H1 (cell line): ENCODE measurements at regions not wholly inside any gene's neighbourhood (a gene's known extent, or its start where the extent isn't known, plus 50 kb on each side); places are given as distances from the start of the nearest gene placed in this dataset.

Experiments
- CTCF ChIA-PET: fragments of 300-600 bp; sonication (Branson Sonifier 250); formaldehyde crosslinking; loops from one replicate; lab custom pipeline; 2021; ENCODE audit not compliant: partially characterized antibody; lab: Charles Lee
- POLR2A ChIA-PET: fragments of 300-600 bp; sonication (Branson Sonifier 250); formaldehyde crosslinking; loops from one replicate; lab custom pipeline; 2021; ENCODE audit warnings: inconsistent platforms; ENCODE audit not compliant: partially characterized antibody; lab: Charles Lee
- DNase-seq, 2 experiments: peaks; one replicate each; pipeline versions ENCODE4 v3.0.0 to v3.0.0-alpha.2; 2010 to 2022; ENCODE audit warnings: low spot score in 2 of 2, low read depth in 1 of 2, mixed read lengths in 1 of 2
- FAIRE-seq: peaks from 2 replicates; lab custom pipeline; 2011; peaks lifted over from hg19 to GRCh38; lab: Jason Lieb, UNC
- H2AFZ ChIP-seq: 2 replicates; pipeline ENCODE4 v1.8.1; 2012; ENCODE audit warnings: low read length, inconsistent platforms
- H2AK5ac ChIP-seq: 2 replicates; pipeline ENCODE4 v1.6.1; 2013; ENCODE audit warnings: low read depth, low read length
- H2BK120ac ChIP-seq: replicated peaks from 2 replicates; pipeline ENCODE3; 2013; ENCODE audit warnings: low read depth, low read length, inconsistent platforms
- H2BK12ac ChIP-seq: 2 replicates; pipeline ENCODE4 v1.6.1; 2013; ENCODE audit warnings: low read depth, low read length
- H2BK15ac ChIP-seq: 2 replicates; pipeline ENCODE4 v1.6.1; 2013; ENCODE audit warnings: low read length
- H2BK20ac ChIP-seq: 2 replicates; pipeline ENCODE4 v1.6.1; 2013; ENCODE audit warnings: low read length
- H2BK5ac ChIP-seq: 2 replicates; pipeline ENCODE4 v1.6.1; 2013; ENCODE audit warnings: low read depth, low read length
- H3K14ac ChIP-seq: 2 replicates; pipeline ENCODE4 v1.6.1; 2013; ENCODE audit warnings: inconsistent platforms; ENCODE audit not compliant: insufficient read length
- H3K18ac ChIP-seq: 2 replicates; pipeline ENCODE4 v1.6.1; 2013; ENCODE audit warnings: low read length; ENCODE audit errors: extremely low read depth
- H3K23ac ChIP-seq: 2 replicates; pipeline ENCODE4 v1.6.1; 2013; ENCODE audit warnings: inconsistent platforms; ENCODE audit not compliant: insufficient read length
- H3K23me2 ChIP-seq: 2 replicates; pipeline ENCODE4 v1.6.1; 2013; ENCODE audit warnings: low read depth, low read length
- H3K27ac ChIP-seq: 2 replicates; pipeline ENCODE4 v1.6.1; 2011; ENCODE audit warnings: low read depth, low read length, inconsistent platforms
- H3K27me3 ChIP-seq, 4 experiments: replicated peaks in 1 of 4; 1 replicate in 1 of 4; 2 replicates in 3 of 4; pipeline versions ENCODE4 v1.6.1 to v1.8.1; 2011 to 2013; ENCODE audit warnings: low read length in 3 of 4, mild to moderate bottlenecking in 3 of 4, inconsistent platforms in 2 of 4, mixed read lengths in 2 of 4, moderate library complexity in 1 of 4; ENCODE audit not compliant: control insufficient read depth in 3 of 4, insufficient read depth in 3 of 4; ENCODE audit errors: extremely low read depth in 1 of 4
- H3K36me3 ChIP-seq, 4 experiments: 2 replicates each; pipeline versions ENCODE4 v1.6.1 to v1.8.1; 2011 to 2013; ENCODE audit warnings: mild to moderate bottlenecking in 4 of 4, low read length in 3 of 4, moderate library complexity in 2 of 4, control low read depth in 1 of 4, inconsistent platforms in 1 of 4; ENCODE audit not compliant: insufficient read depth in 4 of 4, control insufficient read depth in 2 of 4
- H3K4ac ChIP-seq: replicated peaks from 2 replicates; pipeline ENCODE3; 2013; ENCODE audit warnings: low read length, low read depth, mixed read lengths, inconsistent platforms; ENCODE audit not compliant: insufficient read length
- H3K4me1 ChIP-seq, 4 experiments: replicated peaks in 1 of 4; 1 replicate in 1 of 4; 2 replicates in 3 of 4; pipeline versions ENCODE4 v1.6.1 to v1.8.1; 2011 to 2013; ENCODE audit warnings: low read length in 3 of 4, inconsistent platforms in 2 of 4, mixed read lengths in 1 of 4; ENCODE audit not compliant: insufficient read depth in 4 of 4, control insufficient read depth in 3 of 4
- H3K4me2 ChIP-seq, 2 experiments: 2 replicates each; pipeline versions ENCODE4 v1.6.1 to v1.8.1; 2011 to 2013; ENCODE audit warnings: low read depth in 2 of 2, low read length in 2 of 2, control low read depth in 1 of 2, inconsistent platforms in 1 of 2, mild to moderate bottlenecking in 1 of 2; ENCODE audit not compliant: insufficient read depth in 1 of 2
- H3K4me3 ChIP-seq, 4 experiments: fragments of 200-600, 300-600 bp in 1 of 4; sonication (generic), shearing (Covaris generic), sonication (Bioruptor Twin) in 1 of 4; 2 replicates each; pipeline versions ENCODE4 v1.5.1 to v1.8.1; 2011 to 2016; ENCODE audit warnings: low read length in 4 of 4, low read depth in 3 of 4, control low read depth in 2 of 4, inconsistent platforms in 2 of 4, mild to moderate bottlenecking in 2 of 4, mixed read lengths in 1 of 4, moderate library complexity in 1 of 4; ENCODE audit not compliant: insufficient read depth in 2 of 4; ENCODE audit errors: extremely low read depth in 1 of 4
- H3K56ac ChIP-seq: replicated peaks from 2 replicates; pipeline ENCODE3; 2013; ENCODE audit warnings: low read depth, mild to moderate bottlenecking, mixed read lengths, low read length, inconsistent platforms; ENCODE audit not compliant: insufficient read length
- H3K79me1 ChIP-seq: 2 replicates; pipeline ENCODE4 v1.6.1; 2013; ENCODE audit warnings: low read depth, low read length, control low read depth
- H3K79me2 ChIP-seq, 2 experiments: 2 replicates each; pipeline versions ENCODE4 v1.6.1 to v1.8.1; 2012 to 2013; ENCODE audit warnings: low read length in 2 of 2, mild to moderate bottlenecking in 2 of 2, inconsistent platforms in 1 of 2; ENCODE audit not compliant: insufficient read depth in 2 of 2, control insufficient read depth in 1 of 2
- H3K9ac ChIP-seq, 4 experiments: replicated peaks in 1 of 4; 1 replicate in 1 of 4; 2 replicates in 3 of 4; pipeline versions ENCODE4 v1.6.1 to v1.8.1; 2011 to 2013; ENCODE audit warnings: low read depth in 3 of 4, low read length in 3 of 4, control low read depth in 2 of 4, mild to moderate bottlenecking in 2 of 4, moderate library complexity in 2 of 4, inconsistent platforms in 1 of 4; ENCODE audit errors: extremely low read depth in 1 of 4
- H3K9me3 ChIP-seq, 2 experiments: 2 replicates each; pipeline versions ENCODE4 v1.6.1 to v1.8.1; 2012 to 2013; ENCODE audit warnings: mild to moderate bottlenecking in 2 of 2, moderate library complexity in 2 of 2, control low read depth in 1 of 2, inconsistent platforms in 1 of 2, low read depth in 1 of 2, low read length in 1 of 2, mixed read lengths in 1 of 2; ENCODE audit not compliant: insufficient read depth in 2 of 2
- H4K20me1 ChIP-seq, 2 experiments: replicated peaks in 1 of 2; 2 replicates each; pipeline versions ENCODE3 to v1.8.1; 2011 to 2013; ENCODE audit warnings: inconsistent platforms in 2 of 2, low read length in 2 of 2, mild to moderate bottlenecking in 1 of 2; ENCODE audit not compliant: insufficient read depth in 2 of 2, control insufficient read depth in 1 of 2
- H4K5ac ChIP-seq: 2 replicates; pipeline ENCODE4 v1.6.1; 2013; ENCODE audit warnings: low read length, low read depth, mixed read lengths, inconsistent platforms; ENCODE audit not compliant: insufficient read length
- H4K8ac ChIP-seq: 2 replicates; pipeline ENCODE4 v1.8.0; 2013; ENCODE audit warnings: mild to moderate bottlenecking, moderate library complexity, low read length, inconsistent platforms; ENCODE audit not compliant: insufficient read depth; ENCODE audit errors: extremely low read depth
- H4K91ac ChIP-seq: replicated peaks from 2 replicates; pipeline ENCODE3; 2013; ENCODE audit warnings: low read length, mixed read lengths, inconsistent platforms; ENCODE audit not compliant: insufficient read length
- CBX5 ChIP-seq: fragments of 300-800, 300-1000 bp; sonication (generic); IDR thresholded peaks from 2 replicates; pipeline ENCODE4 v1.7.1; 2016; ENCODE audit warnings: antibody characterized with exemption, low read length, low read depth
- CHD2 ChIP-seq: IDR thresholded peaks from 2 replicates; pipeline ENCODE4 v1.6.1; 2012; ENCODE audit warnings: low read length, improper control_type of control experiment
- EGR1 ChIP-seq: IDR thresholded peaks from 2 replicates; pipeline ENCODE4 v1.6.1; 2011; ENCODE audit warnings: low read depth, low read length, borderline replicate concordance
- HDAC2 ChIP-seq, 2 experiments: fragments of 300-600 bp in 1 of 2; sonication (generic) in 1 of 2; IDR thresholded peaks; 2 replicates each; pipeline ENCODE4 v1.6.1; 2011 to 2012; ENCODE audit warnings: low read depth in 2 of 2, low read length in 2 of 2, mild to moderate bottlenecking in 2 of 2, moderate library complexity in 2 of 2, borderline replicate concordance in 1 of 2, inconsistent platforms in 1 of 2
- POLR2AphosphoS5 ChIP-seq: IDR thresholded peaks from 2 replicates; pipeline ENCODE4 v1.6.1; 2011; ENCODE audit warnings: low read depth, low read length
- RBBP5 ChIP-seq: IDR thresholded peaks from 2 replicates; pipeline ENCODE4 v1.7.1; 2012; ENCODE audit warnings: low read depth, mild to moderate bottlenecking, inconsistent platforms, low read length, moderate library complexity, borderline replicate concordance
- RFX5 ChIP-seq: IDR thresholded peaks from 2 replicates; pipeline ENCODE4 v1.6.1; 2011; ENCODE audit warnings: low read depth, low read length, improper control_type of control experiment, borderline replicate concordance
- SAP30 ChIP-seq: fragments of 300-600 bp; sonication (generic); IDR thresholded peaks from 2 replicates; pipeline ENCODE4 v1.7.1; 2012; ENCODE audit warnings: low read length, moderate library complexity, mild to moderate bottlenecking, inconsistent platforms; ENCODE audit not compliant: insufficient read depth, insufficient replicate concordance
- TAF1 ChIP-seq: IDR thresholded peaks from 2 replicates; pipeline ENCODE4 v1.6.1; 2011; ENCODE audit warnings: mild to moderate bottlenecking, low read depth, low read length
- TAF7 ChIP-seq: optimal IDR thresholded peaks from 2 replicates; pipeline ENCODE3; 2011; ENCODE audit warnings: low read depth, mild to moderate bottlenecking, inconsistent platforms, low read length, moderate library complexity, borderline replicate concordance
- ZNF274 ChIP-seq: IDR thresholded peaks from 2 replicates; pipeline ENCODE4 v1.7.0; 2012; ENCODE audit warnings: low read length, borderline replicate concordance; ENCODE audit errors: extremely low read depth
- WGBS, 2 experiments: shearing (Covaris generic) in 1 of 2; methylation state at CpG; one replicate each; pipeline versions ENCODE4 v1.1.6 to v1.1.7; 2013 to 2015; ENCODE audit warnings: low lambda C conversion rate in 2 of 2, mixed read lengths in 2 of 2, inconsistent platforms in 1 of 2, low coverage in 1 of 2, missing lambda C conversion rate in 1 of 2; ENCODE audit not compliant: insufficient replicate concordance in 2 of 2, insufficient coverage in 1 of 2, insufficient read length in 1 of 2; ENCODE audit errors: extremely low coverage in 1 of 2, missing lambda C conversion rate in 1 of 2; 5-methylcytosine and 5-hydroxymethylcytosine counted together
- TF ChIP-seq, protein P1 (sequence below), 3 experiments: IDR thresholded peaks; 1 replicate in 2 of 3; 2 replicates in 1 of 3; pipeline versions ENCODE4 v1.5.1 to v1.6.1; 2011; ENCODE audit warnings: low read length in 3 of 3, mild to moderate bottlenecking in 3 of 3, inconsistent platforms in 2 of 3, low read depth in 1 of 3, moderate library complexity in 1 of 3; ENCODE audit not compliant: insufficient read depth in 1 of 3; ENCODE audit errors: control extremely low read depth in 1 of 3

DNA sequence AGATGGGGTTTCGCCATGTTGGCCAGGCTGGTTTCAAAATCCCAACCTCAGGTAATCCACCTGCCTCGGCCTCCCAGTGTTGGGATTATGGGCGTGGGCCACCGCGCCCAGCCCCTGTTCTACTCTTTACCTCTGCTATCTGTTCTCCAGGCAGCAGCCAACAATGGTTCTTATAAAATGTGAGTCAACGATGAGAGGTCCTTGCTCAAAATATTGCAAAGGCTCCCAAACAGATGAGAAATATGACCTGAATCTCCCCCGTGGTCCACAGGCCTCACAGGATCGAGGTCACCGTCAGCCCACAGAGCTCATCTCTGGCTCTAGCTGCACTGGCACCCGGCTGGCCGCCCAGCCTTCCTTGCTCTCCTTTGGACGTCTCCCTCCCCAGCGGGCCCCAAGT is 62.0 kb upstream of the EGFR start:
- no peaks in the 10 kb centered on the region for H4K20me1 ChIP-seq
- H2AFZ ChIP-seq = no peak overlapping the region
- ChIA-PET POLR2A (no interaction called here), CTCF (interaction anchor here (0.6 to 0.7 kb wide), 2 partner anchors 265 to 642 kb away, joined by 3 read pairs; no protein-coding TSS in a partner anchor)
- no peaks in the 10 kb centered on the region for H3K79me1 ChIP-seq
- no peak overlapping the region for H2AK5ac ChIP-seq
- no peak overlapping the region for H3K4me3 ChIP-seq
- H3K9ac ChIP-seq = no peak overlapping the region
- H3K23ac ChIP-seq = no peak overlapping the region
- no peaks in the 10 kb centered on the region for H3K27me3 ChIP-seq
- no peak overlapping the region for H2BK15ac ChIP-seq
- H3K9me3 ChIP-seq = no peaks in the 10 kb centered on the region
- no peak for FAIRE-seq
- no peaks in the 10 kb centered on the region for H3K79me2 ChIP-seq
- H4K91ac ChIP-seq = no peak overlapping the region
- no peak overlapping the region for H2BK5ac ChIP-seq
- H3K56ac ChIP-seq = no peak overlapping the region
- no peaks in the 10 kb centered on the region for H3K36me3 ChIP-seq
- no peak overlapping the region for H4K8ac ChIP-seq
- H3K14ac ChIP-seq = no peak overlapping the region
- H2BK20ac ChIP-seq = no peak overlapping the region
- no peak overlapping the region for H3K18ac ChIP-seq
- no peak for DNase-seq
- no peak overlapping the region for H2BK12ac ChIP-seq
- no peak overlapping the region for H3K4ac ChIP-seq
- H3K27ac ChIP-seq = no peak overlapping the region
- no peaks in the 10 kb centered on the region for H3K4me1 ChIP-seq
- no peak overlapping the region for H2BK120ac ChIP-seq
- no peaks in the 10 kb centered on the region for H3K23me2 ChIP-seq
- H3K4me2 ChIP-seq = no peak overlapping the region
- no peak overlapping the region for H4K5ac ChIP-seq
- WGBS, 2 experiments = 90% methylated on average over 13 of the region's 13 CpGs; no CpG with 5 or more reads in 1 of the 2 experiments
- TF ChIP-seq RFX5 (no peak), RBBP5 (no peak), CBX5 (no peak), ZNF274 (no peak), EGR1 (no peak), CHD2 (no peak), POLR2AphosphoS5 (no peak), TAF7 (no peak), HDAC2 (IDR thresholded peaks at IDR 0.05; ENCODE audit: borderline replicate concordance in 1 of 2, low read depth in 2 of 2, low read length in 2 of 2) (no peak), SAP30 (no peak), TAF1 (no peak)
- TF ChIP-seq, protein P1, sequence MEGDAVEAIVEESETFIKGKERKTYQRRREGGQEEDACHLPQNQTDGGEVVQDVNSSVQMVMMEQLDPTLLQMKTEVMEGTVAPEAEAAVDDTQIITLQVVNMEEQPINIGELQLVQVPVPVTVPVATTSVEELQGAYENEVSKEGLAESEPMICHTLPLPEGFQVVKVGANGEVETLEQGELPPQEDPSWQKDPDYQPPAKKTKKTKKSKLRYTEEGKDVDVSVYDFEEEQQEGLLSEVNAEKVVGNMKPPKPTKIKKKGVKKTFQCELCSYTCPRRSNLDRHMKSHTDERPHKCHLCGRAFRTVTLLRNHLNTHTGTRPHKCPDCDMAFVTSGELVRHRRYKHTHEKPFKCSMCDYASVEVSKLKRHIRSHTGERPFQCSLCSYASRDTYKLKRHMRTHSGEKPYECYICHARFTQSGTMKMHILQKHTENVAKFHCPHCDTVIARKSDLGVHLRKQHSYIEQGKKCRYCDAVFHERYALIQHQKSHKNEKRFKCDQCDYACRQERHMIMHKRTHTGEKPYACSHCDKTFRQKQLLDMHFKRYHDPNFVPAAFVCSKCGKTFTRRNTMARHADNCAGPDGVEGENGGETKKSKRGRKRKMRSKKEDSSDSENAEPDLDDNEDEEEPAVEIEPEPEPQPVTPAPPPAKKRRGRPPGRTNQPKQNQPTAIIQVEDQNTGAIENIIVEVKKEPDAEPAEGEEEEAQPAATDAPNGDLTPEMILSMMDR (IDR thresholded peaks at IDR 0.05; ENCODE audit: control extremely low read depth in 1 of 3, insufficient read depth in 1 of 3, low read depth in 1 of 3, low read length in 3 of 3) = no peak
